SU-DHL-6 (cell line): ENCODE measurements at regions not wholly inside any gene's neighbourhood (a gene's known extent, or its start where the extent isn't known, plus 50 kb on each side); places are given as distances from the start of the nearest gene placed in this dataset.

Source experiments
- H2AFZ ChIP-seq: fragments of 200-600 bp; sonication (generic); 2 replicates; pipeline ENCODE4 v1.6.1; 2014; ENCODE audit warnings: low read depth, mild to moderate bottlenecking, moderate library complexity, mixed read lengths, antibody characterized with exemption, low read length; ENCODE audit not compliant: severe bottlenecking
- H3F3A ChIP-seq: fragments of 200-600 bp; shearing (Covaris generic); 2 replicates; pipeline ENCODE4 v1.6.0; 2016; ENCODE audit warnings: antibody characterized with exemption, mild to moderate bottlenecking; ENCODE audit not compliant: insufficient read depth
- H3K27ac ChIP-seq: fragments of 200-600 bp; sonication (generic); 2 replicates; pipeline ENCODE4 v1.5.1; 2016; ENCODE audit warnings: low read depth, mild to moderate bottlenecking, low read length, moderate library complexity, mixed read lengths
- H3K27me3 ChIP-seq: fragments of 200-600 bp; sonication (generic), shearing (Covaris generic); 2 replicates; pipeline ENCODE4 v1.6.0; 2014; ENCODE audit warnings: mild to moderate bottlenecking, low read length
- H3K36me3 ChIP-seq: fragments of 200-600 bp; sonication (generic); 2 replicates; pipeline ENCODE4 v1.6.1; 2014; ENCODE audit warnings: mild to moderate bottlenecking, low read length, mixed read lengths
- H3K4me2 ChIP-seq: fragments of 300-600, 200-600 bp; shearing (Covaris generic), sonication (generic); 2 replicates; pipeline ENCODE4 v1.6.0; 2014; ENCODE audit warnings: low read length, low read depth, mild to moderate bottlenecking; ENCODE audit not compliant: poor library complexity, severe bottlenecking
- H3K4me3 ChIP-seq: fragments of 200-600 bp; sonication (generic); 2 replicates; pipeline ENCODE4 v1.5.1; 2014; ENCODE audit warnings: antibody characterized with exemption, low read length, mild to moderate bottlenecking, mixed read lengths; ENCODE audit not compliant: insufficient read depth, poor library complexity, severe bottlenecking
- H3K79me2 ChIP-seq: fragments of 200-600 bp; sonication (generic); 2 replicates; pipeline ENCODE4 v1.6.1; 2014; ENCODE audit warnings: mild to moderate bottlenecking, low read length, moderate library complexity; ENCODE audit not compliant: insufficient read depth
- H3K9ac ChIP-seq: fragments of 200-600 bp; sonication (generic); 2 replicates; pipeline ENCODE4 v1.7.0; 2014; ENCODE audit warnings: mild to moderate bottlenecking, low read length
- H3K9me2 ChIP-seq: fragments of 200-600 bp; sonication (generic); replicated peaks from 2 replicates; pipeline ENCODE4 v1.6.1; 2014; ENCODE audit warnings: low read length; ENCODE audit not compliant: insufficient read depth
- H3K9me3 ChIP-seq: fragments of 200-600 bp; sonication (generic); 2 replicates; pipeline ENCODE4 v1.6.1; 2014; ENCODE audit warnings: low read length, mixed read lengths; ENCODE audit not compliant: insufficient read depth
- H4K20me1 ChIP-seq: fragments of 200-600 bp; sonication (generic); 2 replicates; pipeline ENCODE4 v1.6.1; 2014; ENCODE audit warnings: low read depth, mild to moderate bottlenecking, antibody characterized with exemption, low read length, moderate library complexity, mixed read lengths
- CTCF ChIP-seq: fragments of 200-600 bp; sonication (generic); IDR thresholded peaks from one replicate; pipeline ENCODE4 v1.5.1; 2017; ENCODE audit warnings: antibody characterized with exemption, mild to moderate bottlenecking, low read length, moderate library complexity; ENCODE audit not compliant: insufficient read depth, poor library complexity, severe bottlenecking
- EZH2phosphoT487 ChIP-seq: fragments of 200-600 bp; sonication (generic), shearing (Covaris generic); conservative IDR thresholded peaks from 2 replicates; pipeline ENCODE4 v1.6.1; 2018; ENCODE audit warnings: mild to moderate bottlenecking, antibody characterized with exemption, low read length, moderate library complexity, mixed read lengths

DNA sequence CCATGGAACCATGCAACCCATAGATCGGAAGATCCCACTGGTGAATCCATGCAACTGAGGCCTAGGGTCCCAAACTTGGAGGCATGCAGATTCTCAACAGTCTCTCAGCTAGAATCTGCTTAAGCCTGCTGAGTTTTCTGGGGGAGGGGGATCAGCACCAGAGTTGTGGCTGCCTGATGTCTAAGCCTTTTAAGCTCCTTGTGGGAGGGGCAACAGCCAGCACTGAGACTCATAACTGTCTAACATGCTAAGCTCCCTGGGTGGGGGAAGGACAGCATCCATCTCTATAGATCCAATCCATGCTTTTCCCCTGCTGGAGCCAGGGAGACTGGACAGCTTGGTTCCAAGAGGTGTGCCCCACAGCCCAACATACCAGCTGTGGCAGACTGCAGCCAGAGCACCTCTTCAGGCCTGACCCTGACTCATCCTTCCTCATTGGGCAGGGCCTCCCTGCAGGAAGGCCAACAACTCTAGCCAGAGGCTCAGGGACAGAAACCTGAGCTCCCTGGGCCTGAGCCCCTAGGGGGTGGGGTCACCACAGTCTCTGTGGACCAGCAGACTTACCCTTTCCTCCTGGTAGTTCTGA lies 300.1 kb upstream of the SLC7A11 start:
- no peaks in the 10 kb centered on the region for H3K79me2 ChIP-seq
- H2AFZ ChIP-seq = no peak overlapping the region
- no peaks in the 10 kb centered on the region for H3K36me3 ChIP-seq
- no peak overlapping the region for H3K9ac ChIP-seq
- H3K9me2 ChIP-seq = no peaks in the 10 kb centered on the region
- no peaks in the 10 kb centered on the region for H3K9me3 ChIP-seq
- no peaks in the 10 kb centered on the region for H3F3A ChIP-seq
- TF ChIP-seq CTCF = no peak
- no peak for TF ChIP-seq EZH2phosphoT487
- H3K27me3 ChIP-seq = no peaks in the 10 kb centered on the region
- no peak overlapping the region for H3K4me3 ChIP-seq
- H4K20me1 ChIP-seq = no peaks in the 10 kb centered on the region
- no peak overlapping the region for H3K27ac ChIP-seq
- no peak overlapping the region for H3K4me2 ChIP-seq

DNA sequence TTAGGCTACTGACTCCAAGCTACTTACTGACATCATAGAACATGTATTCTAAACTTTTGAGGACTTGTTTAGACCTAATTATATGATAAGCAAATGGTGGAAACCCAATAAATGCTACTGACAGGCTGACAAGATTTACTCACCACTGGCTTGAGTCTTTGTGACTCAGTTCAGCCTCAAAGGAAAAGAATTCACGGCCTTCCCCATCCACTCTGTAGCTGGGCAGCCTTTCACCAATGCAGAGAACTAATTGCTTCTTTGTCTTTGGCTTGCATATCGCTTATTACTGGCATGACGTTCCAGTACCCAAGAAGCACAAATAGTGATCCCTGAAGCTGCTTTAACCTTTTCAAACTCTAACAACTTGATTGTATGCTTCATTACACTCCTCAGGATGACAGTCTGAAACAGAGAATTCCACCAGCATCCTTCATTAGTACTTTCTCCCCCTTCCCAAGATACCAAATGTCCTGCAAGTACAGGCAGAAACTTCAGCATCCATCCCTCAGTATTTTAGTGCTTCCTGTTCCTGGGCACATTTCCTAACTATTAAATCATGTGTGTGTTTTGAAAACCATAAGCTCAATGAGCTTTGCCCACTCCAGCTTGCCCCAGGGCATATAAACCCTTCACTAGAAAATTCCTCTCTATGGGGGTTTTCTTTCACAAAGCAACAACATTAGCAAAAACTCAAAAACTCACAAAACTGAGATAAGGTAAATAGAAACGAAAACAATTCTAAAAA lies 298.1 kb upstream of the SLC7A11 start:
- Histone ChIP-seq H3K9ac (no peak overlapping the region), H3K79me2 (no peaks in the 10 kb centered on the region), H3K36me3 (no peaks in the 10 kb centered on the region), H3K9me2 (no peaks in the 10 kb centered on the region), H3F3A (no peaks in the 10 kb centered on the region), H3K9me3 (no peaks in the 10 kb centered on the region), H3K4me2 (no peak overlapping the region), H4K20me1 (no peaks in the 10 kb centered on the region), H3K4me3 (no peak overlapping the region), H2AFZ (no peak overlapping the region), H3K27me3 (no peaks in the 10 kb centered on the region), H3K27ac (no peak overlapping the region)
- TF ChIP-seq CTCF (no peak), EZH2phosphoT487 (no peak)

- Histone ChIP-seq H2AFZ (no peak overlapping the region), H3K9ac (no peak overlapping the region), H3F3A (no peaks in the 10 kb centered on the region), H3K9me2 (no peaks in the 10 kb centered on the region), H3K9me3 (no peaks in the 10 kb centered on the region), H3K27ac (no peak overlapping the region), H3K27me3 (no peaks in the 10 kb centered on the region), H3K4me3 (no peak overlapping the region), H4K20me1 (no peaks in the 10 kb centered on the region), H3K4me2 (no peak overlapping the region), H3K36me3 (no peaks in the 10 kb centered on the region), H3K79me2 (no peaks in the 10 kb centered on the region)
- TF ChIP-seq CTCF (no peak), EZH2phosphoT487 (no peak)
These were observed 296.6 kb upstream of the SLC7A11 start for GRCh38 chr4:138538743-138539142.
